ENCODE measurements at regions not wholly inside any gene's neighbourhood (a gene's known extent, or its start where the extent isn't known, plus 50 kb on each side); places are given as distances from the start of the nearest gene placed in this dataset.

DNA sequence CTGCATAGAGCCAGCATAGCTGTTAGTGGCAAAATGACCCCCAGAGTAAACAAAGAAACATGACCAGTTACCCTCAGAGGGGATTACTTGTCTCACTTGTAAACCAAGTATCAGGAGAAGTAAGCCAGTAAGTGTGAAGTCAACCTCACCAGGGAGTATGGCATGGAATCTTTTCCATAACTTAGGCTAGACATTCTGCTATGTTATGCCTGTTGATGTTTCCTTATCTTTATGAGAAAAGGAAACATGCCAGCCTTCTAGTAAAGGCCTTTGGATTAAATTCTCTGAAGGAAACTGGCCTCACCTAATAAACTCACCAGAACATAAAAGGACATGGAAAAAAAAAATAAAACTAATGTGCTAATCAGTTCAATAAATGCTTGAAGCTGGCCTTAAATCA is 87.7 kb downstream of the SEM1 start:
- Histone ChIP-seq H3K27me3 (ENCODE audit: control insufficient read depth, insufficient read depth, low read length) (no peaks in the 10 kb centered on the region), H3K4me3 (replicated peaks in 1 of 4; ENCODE audit: control extremely low read depth in 1 of 4, insufficient read depth in 1 of 4, low read depth in 3 of 4, low read length in 4 of 4) (no peak overlapping the region), H3K4me1 (ENCODE audit: control insufficient read depth, extremely low read depth, insufficient read depth, low read length) (no peaks in the 10 kb centered on the region), H3K36me3 (ENCODE audit: control insufficient read depth, insufficient read depth, low read length) (no peaks in the 10 kb centered on the region), H2AFZ (ENCODE audit: low read length) (no peak overlapping the region), H4K20me1 (ENCODE audit: control insufficient read depth, extremely low read depth, insufficient read depth, low read length) (no peaks in the 10 kb centered on the region), H3K79me2 (ENCODE audit: control insufficient read depth, insufficient read depth, low read length) (no peaks in the 10 kb centered on the region), H3K27ac (ENCODE audit: insufficient read depth, low read length) (no peak overlapping the region), H3K4me2 (ENCODE audit: extremely low read depth, insufficient read depth, low read length) (no peak overlapping the region), H3K9me3 (ENCODE audit: control insufficient read depth, insufficient read depth, low read depth, low read length) (no peaks in the 10 kb centered on the region), H3K9ac (ENCODE audit: insufficient read depth, low read length) (no peak overlapping the region)
- TF ChIP-seq EZH2 (IDR thresholded peaks at IDR 0.05; ENCODE audit: low read length, missing control alignments), result no peak
- TF ChIP-seq, protein P1, sequence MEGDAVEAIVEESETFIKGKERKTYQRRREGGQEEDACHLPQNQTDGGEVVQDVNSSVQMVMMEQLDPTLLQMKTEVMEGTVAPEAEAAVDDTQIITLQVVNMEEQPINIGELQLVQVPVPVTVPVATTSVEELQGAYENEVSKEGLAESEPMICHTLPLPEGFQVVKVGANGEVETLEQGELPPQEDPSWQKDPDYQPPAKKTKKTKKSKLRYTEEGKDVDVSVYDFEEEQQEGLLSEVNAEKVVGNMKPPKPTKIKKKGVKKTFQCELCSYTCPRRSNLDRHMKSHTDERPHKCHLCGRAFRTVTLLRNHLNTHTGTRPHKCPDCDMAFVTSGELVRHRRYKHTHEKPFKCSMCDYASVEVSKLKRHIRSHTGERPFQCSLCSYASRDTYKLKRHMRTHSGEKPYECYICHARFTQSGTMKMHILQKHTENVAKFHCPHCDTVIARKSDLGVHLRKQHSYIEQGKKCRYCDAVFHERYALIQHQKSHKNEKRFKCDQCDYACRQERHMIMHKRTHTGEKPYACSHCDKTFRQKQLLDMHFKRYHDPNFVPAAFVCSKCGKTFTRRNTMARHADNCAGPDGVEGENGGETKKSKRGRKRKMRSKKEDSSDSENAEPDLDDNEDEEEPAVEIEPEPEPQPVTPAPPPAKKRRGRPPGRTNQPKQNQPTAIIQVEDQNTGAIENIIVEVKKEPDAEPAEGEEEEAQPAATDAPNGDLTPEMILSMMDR (conservative IDR thresholded peaks at IDR 0.05 in 1 of 2, IDR thresholded peaks at IDR 0.05 in 1 of 2; ENCODE audit: low read depth in 1 of 2, low read length in 2 of 2), result no peak
- DNase-seq (ENCODE audit: low read depth in 2 of 2), result no peak

DNA sequence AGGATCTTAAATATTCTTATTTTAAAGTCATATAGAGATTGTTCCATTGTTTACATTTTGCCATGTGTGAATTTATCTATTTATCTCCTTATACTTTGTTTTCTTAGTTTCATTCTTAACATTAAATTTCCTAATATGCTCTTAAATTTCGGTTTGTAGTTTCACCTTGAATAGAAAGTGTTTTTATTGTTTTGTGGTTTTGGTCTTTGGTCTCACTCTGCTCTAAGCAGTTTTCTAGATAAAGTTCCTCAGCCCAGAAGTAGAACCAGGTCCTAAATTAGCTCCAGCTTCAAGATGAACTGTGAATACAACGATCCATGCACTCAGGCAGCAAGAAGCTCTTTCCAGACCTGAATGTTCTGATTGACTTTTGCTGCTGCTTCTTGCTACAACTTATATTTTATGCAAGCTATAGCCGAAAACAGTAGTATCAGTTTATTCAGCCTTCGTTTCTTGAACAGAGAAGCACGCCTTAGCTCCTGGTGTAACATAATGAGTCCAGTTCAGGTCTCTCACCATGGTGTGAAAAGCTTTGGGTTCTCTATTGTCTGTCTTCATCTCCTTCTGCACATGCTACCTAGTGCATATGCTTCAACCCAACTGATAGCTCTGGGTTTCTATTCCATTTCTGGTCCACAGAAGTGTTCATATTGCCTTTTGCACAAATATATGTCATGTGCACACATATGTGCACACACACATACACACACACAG is 95.3 kb downstream of the SEM1 start:
- no peak for DNase-seq (ENCODE audit: low read depth in 2 of 2)

DNA sequence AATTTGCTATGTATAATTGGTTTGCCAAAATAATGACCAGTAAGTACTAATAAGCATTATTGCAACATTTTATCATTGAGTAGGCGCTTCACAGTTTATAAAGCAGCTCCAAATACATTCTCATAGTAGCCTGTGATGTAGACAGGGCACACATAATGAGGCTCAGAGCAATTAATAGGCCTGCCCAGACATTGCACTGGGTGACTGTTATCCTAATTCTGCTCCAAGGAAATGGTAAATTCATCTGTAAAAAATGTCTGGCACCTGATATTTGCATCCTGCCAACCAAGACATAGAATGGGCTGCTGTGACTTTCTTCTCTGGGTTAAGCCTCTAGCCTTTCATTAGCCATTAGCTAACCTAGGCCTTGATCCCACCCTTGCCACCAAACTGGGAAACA is 97.6 kb downstream of the SEM1 start:
- no peaks in the 10 kb centered on the region for H3K27me3 ChIP-seq (ENCODE audit: control insufficient read depth, insufficient read depth, low read length)
- TF ChIP-seq, protein P1 (conservative IDR thresholded peaks at IDR 0.05 in 1 of 2, IDR thresholded peaks at IDR 0.05 in 1 of 2; ENCODE audit: low read depth in 1 of 2, low read length in 2 of 2), result no peak
- TF ChIP-seq EZH2 (IDR thresholded peaks at IDR 0.05; ENCODE audit: low read length, missing control alignments), result no peak
- H4K20me1 ChIP-seq (ENCODE audit: control insufficient read depth, extremely low read depth, insufficient read depth, low read length), result no peaks in the 10 kb centered on the region
- no peaks in the 10 kb centered on the region for H3K4me1 ChIP-seq (ENCODE audit: control insufficient read depth, extremely low read depth, insufficient read depth, low read length)
- no peaks in the 10 kb centered on the region for H3K9me3 ChIP-seq (ENCODE audit: control insufficient read depth, insufficient read depth, low read depth, low read length)
- no peak overlapping the region for H3K9ac ChIP-seq (ENCODE audit: insufficient read depth, low read length)
- no peak overlapping the region for H3K4me3 ChIP-seq (replicated peaks in 1 of 4; ENCODE audit: control extremely low read depth in 1 of 4, insufficient read depth in 1 of 4, low read depth in 3 of 4, low read length in 4 of 4)
- H2AFZ ChIP-seq (ENCODE audit: low read length), result no peak overlapping the region
- no peaks in the 10 kb centered on the region for H3K79me2 ChIP-seq (ENCODE audit: control insufficient read depth, insufficient read depth, low read length)
- H3K36me3 ChIP-seq (ENCODE audit: control insufficient read depth, insufficient read depth, low read length), result no peaks in the 10 kb centered on the region
- H3K27ac ChIP-seq (ENCODE audit: insufficient read depth, low read length), result no peak overlapping the region
- no peak for DNase-seq (ENCODE audit: low read depth in 2 of 2)
- no peak overlapping the region for H3K4me2 ChIP-seq (ENCODE audit: extremely low read depth, insufficient read depth, low read length)

More for the DNA sequence above, 95.3 kb downstream of the SEM1 start:
- Histone ChIP-seq H3K9me3 (ENCODE audit: control insufficient read depth, insufficient read depth, low read depth, low read length) (no peaks in the 10 kb centered on the region), H3K9ac (ENCODE audit: insufficient read depth, low read length) (no peak overlapping the region), H3K79me2 (ENCODE audit: control insufficient read depth, insufficient read depth, low read length) (no peaks in the 10 kb centered on the region), H4K20me1 (ENCODE audit: control insufficient read depth, extremely low read depth, insufficient read depth, low read length) (no peaks in the 10 kb centered on the region), H3K27me3 (ENCODE audit: control insufficient read depth, insufficient read depth, low read length) (no peaks in the 10 kb centered on the region), H3K27ac (ENCODE audit: insufficient read depth, low read length) (no peak overlapping the region), H3K4me3 (replicated peaks in 1 of 4; ENCODE audit: control extremely low read depth in 1 of 4, insufficient read depth in 1 of 4, low read depth in 3 of 4, low read length in 4 of 4) (no peak overlapping the region), H3K36me3 (ENCODE audit: control insufficient read depth, insufficient read depth, low read length) (no peaks in the 10 kb centered on the region), H3K4me1 (ENCODE audit: control insufficient read depth, extremely low read depth, insufficient read depth, low read length) (no peaks in the 10 kb centered on the region), H3K4me2 (ENCODE audit: extremely low read depth, insufficient read depth, low read length) (no peak overlapping the region), H2AFZ (ENCODE audit: low read length) (no peak overlapping the region)
- no peak for TF ChIP-seq EZH2 (IDR thresholded peaks at IDR 0.05; ENCODE audit: low read length, missing control alignments)
- TF ChIP-seq, protein P1 (conservative IDR thresholded peaks at IDR 0.05 in 1 of 2, IDR thresholded peaks at IDR 0.05 in 1 of 2; ENCODE audit: low read depth in 1 of 2, low read length in 2 of 2), result no peak

All from fibroblast of lung (primary cell).